HG03442 (cell line): ENCODE measurements at regions not wholly inside any gene's neighbourhood (a gene's known extent, or its start where the extent isn't known, plus 50 kb on each side); places are given as distances from the start of the nearest gene placed in this dataset.

ENCODE experiments used
- ATAC-seq: cut with Tn5 transposase; IDR thresholded peaks from one replicate; pipeline ENCODE4 v1.9.1; 2021; ENCODE audit warnings: mild to moderate bottlenecking, moderate library complexity; ENCODE audit not compliant: unreplicated experiment

- no peak for ATAC-seq
Measured at GRCh38 chr3:184659797-184660301, 52.0 kb downstream of the MAGEF1 start.

GRCh38 chr3:184658223-184658928, 53.5 kb downstream of the MAGEF1 start:
- ATAC-seq = no peak

DNA sequence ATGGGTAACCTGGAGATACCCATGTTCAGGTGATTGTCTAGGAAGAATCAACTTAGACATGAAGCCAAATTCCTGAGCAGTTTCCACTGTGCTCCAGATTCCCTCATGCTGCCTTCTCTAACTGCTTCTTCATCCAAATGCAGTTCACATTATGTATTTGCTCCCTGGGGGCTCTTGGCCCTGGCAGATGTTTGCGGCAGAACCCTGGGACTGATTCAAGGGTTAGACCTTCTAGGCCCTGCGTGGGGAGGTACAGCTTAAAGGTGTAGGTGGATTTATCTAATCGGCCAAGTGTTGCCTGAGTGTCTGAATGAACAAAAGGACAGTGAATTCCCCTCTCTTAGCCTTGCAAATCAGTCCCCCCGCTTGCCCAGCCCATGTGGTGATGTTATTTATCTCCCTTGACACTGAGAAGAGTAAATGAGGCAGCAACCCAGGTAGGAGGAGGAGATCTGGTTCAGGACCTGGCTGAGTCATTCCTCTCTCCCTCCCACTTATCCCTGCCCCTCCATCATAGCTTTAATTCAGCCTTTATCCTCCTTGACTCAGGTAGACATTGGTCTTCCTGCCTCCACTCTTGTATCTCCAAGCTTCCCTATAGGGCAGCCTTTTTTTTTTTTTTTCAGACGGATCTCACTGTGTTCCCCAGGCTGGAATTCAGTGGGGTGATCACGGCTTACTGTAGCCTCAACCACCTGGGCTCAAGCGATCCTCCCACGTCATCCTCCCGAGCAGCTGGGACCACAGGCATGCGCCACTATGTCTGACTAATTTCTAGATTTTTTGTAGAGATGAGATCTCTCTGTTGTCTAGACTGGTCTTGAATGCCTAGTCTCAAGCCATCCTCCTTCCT, 54.8 kb downstream of the MAGEF1 start:
- peak; percentile 83 for ATAC-seq

DNA sequence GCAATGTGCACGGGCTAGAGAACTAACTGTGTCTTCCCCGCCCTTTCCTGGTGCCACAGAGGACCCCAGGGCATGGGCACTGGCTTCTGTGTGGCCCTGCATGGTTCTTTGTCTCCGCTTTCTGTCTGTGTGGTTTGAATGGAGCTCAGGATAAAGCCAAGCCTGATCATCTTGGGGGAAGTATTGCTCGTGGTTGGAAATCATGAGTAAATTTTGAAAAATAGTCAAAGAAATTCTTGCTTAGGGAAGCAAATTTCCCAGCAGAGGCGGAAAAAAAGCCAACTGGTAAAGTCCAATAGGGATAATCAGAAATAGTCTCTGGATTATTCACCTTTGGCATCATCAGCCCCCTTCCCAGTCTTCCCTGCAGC, 55.4 kb downstream of the MAGEF1 start:
- ATAC-seq = no peak

DNA sequence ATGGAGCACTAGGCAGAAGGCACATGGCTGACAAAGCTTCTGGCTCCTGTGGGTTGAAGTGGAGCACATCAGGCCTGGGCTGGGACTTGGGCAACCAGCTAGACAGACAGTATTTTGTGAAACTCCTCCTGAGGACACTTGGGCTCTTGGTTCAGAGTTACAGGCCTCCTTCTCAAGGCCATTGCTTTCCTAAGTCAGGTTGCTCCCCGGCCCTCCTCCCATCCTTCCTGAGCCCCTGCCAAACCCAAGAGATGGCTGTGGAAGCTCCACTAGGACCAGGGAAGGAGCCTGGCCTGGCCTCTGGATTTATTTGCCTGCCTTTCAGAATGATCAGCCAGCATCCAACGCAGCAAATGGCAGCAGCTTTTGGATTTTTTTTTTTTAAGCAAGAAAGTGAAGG, 56.3 kb downstream of the MAGEF1 start:
- ATAC-seq = no peak

DNA sequence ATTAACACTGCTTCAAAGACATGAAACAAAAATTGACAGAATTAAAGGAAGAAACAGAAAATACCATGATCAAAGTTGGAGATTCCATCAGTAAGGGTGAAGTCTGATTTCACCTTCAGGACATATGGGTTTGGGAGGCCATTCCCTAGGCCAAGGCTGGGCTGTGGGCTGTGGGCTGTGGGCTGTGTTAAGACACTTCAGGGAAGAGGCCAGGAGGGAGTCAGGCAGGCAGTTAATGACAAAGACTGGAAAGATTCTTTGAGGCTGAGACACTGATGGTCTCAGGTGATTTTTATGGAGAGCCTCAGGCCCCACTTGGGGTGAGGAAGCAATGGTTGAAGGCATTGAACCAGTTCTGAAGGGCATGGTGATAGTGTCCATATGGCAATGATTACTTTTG, 57.5 kb downstream of the MAGEF1 start:
- ATAC-seq = no peak

GRCh38 chr3:184652465-184652864, 59.4 kb downstream of the MAGEF1 start:
- no peak for ATAC-seq

DNA sequence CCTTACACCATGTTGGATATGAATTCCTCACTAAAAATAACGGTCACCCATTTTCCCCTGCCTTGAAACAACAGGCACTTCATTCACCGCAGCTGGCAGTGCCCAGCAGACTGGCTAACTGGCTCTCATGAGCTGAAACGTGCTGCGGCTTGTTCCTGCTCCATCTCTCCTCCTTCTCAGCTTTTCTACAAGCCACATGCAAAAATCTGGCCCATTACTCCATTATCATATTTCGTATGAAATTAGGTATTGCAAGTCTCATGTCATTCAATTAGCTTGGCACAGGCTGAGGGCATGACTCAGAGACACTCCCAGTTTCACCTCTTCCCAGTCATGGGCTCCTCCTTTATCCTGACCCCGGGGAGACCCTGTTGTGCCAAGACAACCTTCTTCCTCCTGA, 60.0 kb downstream of the MAGEF1 start:
- ATAC-seq = no peak

GRCh38 chr3:184648636-184649035, 63.2 kb downstream of the MAGEF1 start:
- ATAC-seq = no peak

DNA sequence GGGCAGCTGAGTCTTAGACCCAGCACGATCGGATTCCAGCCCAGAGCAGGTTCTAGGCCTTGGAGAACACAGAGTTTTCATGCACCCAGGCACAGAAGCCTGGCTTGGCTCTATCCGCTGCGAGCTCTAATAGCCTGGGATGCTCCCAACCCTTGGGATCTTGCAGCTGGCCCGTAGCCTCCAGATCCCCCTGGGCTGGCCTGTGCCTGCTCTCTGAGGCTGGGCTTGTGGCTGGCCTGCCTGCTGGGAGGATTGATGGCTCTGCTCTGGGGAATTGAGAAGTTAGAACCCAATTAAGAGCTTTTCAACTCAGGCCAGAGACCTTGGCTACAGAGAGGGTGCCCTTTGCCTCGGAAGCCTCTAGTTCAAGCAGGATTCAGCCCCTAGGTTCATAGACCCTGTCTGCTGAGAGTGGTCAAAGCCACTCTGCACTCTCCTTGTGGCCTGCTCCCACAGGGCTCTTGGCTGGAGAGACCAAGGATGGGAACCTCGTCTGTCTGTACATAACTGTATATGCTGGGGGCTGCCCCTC, 64.4 kb downstream of the MAGEF1 start:
- no peak for ATAC-seq

GRCh38 chr3:184645336-184645735, 66.5 kb downstream of the MAGEF1 start:
- no peak for ATAC-seq

DNA sequence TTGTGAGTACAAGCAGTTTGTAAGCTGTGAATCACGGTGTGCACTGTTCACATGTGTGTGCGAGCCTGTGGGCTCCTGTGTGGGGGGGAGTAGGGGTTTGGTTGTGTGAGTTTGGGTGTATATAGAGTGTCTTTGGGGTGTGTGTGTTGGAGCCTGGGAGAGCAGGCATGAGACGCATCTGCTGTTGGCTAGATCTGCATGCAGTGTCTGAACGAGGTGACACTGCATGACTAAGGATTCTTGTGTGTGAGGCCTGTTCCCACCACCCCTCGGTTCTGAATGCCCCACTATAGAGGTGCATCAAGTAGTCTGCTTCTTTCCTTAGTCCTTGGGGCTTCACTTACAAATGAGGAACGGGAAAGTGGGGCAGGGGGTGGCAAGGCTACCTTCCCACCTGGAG, 68.4 kb downstream of the MAGEF1 start:
- no peak for ATAC-seq

GRCh38 chr3:184642631-184643285, 69.1 kb downstream of the MAGEF1 start:
- no peak for ATAC-seq

DNA sequence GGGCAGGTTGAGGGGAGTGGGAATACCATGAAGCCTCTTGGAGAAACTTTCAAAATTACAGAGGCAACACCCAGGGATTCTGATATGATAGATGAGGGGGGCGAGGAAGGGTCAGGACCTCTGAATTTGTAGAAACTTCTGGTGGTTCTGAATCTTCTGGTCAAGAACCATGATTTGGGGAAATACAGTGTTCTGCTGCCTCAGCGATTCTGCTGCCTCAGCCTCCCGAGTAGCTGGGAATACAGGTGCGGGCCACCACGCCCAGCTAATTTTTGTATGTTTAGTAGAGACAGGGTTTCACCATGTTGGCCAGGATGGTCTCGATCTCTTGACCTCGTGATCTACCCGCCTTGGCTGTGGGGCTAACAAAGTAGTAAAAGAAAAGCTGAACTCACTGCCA, 70.4 kb downstream of the MAGEF1 start:
- ATAC-seq = no peak

GRCh38 chr3:184639351-184639750, 72.5 kb downstream of the MAGEF1 start:
- no peak for ATAC-seq

DNA sequence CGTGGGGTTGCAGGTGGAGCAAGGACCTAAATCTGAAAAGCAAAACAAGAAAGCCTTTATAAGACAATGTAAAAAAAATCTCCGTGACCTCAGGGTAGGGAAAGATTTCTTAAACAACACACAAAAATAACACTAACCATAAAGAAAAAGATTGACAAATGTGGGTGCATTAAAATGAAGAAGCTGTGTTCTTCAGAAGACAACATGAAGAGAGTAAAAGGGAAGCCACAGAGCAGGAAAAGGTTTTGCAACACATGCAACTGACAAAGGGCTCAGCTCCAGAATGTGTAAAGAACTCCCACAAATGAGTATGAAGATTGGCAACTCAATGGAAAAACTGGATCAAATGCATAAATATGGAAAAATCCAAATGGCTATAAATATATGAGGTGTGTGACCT, 74.2 kb downstream of the MAGEF1 start:
- ATAC-seq = no peak

GRCh38 chr3:184636741-184637316, 75.0 kb downstream of the MAGEF1 start:
- no peak for ATAC-seq

- ATAC-seq = no peak
Measured at GRCh38 chr3:184635774-184636173, 74.2 kb downstream of the EPHB3 start.

DNA sequence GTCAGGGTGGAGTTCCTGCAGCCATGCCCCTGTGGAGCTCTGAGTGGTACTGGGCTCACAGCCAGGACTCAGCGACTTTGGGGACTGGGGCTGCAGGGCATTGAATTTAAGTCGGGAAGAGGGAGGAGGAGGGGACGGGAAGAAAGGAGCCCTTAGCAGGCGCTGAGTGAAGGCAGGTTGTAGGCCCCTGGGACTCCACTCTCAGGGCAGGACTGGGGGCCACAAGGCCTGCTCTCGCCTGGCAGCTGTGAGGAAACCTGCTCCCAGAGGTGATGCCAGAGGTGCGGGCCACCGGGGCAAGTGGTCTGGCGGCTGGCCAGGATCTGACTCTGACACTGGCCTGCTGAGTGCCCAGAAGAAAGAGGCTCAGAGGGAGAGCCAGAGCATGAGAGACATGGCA, 73.5 kb downstream of the EPHB3 start:
- no peak for ATAC-seq

GRCh38 chr3:184633237-184633579, 71.6 kb downstream of the EPHB3 start:
- ATAC-seq = no peak

GRCh38 chr3:184632551-184633236, 71.1 kb downstream of the EPHB3 start:
- ATAC-seq = no peak
